Right lobe of liver (tissue), 4 donors: ENCODE measurements at regions not wholly inside any gene's neighbourhood (a gene's known extent, or its start where the extent isn't known, plus 50 kb on each side); places are given as distances from the start of the nearest gene placed in this dataset.

Source experiments
- POLR2A ChIP-seq: fragments of 450-650 bp; IDR thresholded peaks from one replicate; pipeline ENCODE4 v1.6.1; 2017; ENCODE audit warnings: antibody characterized with exemption, mild to moderate bottlenecking
- TF ChIP-seq, protein P1 (sequence below), 4 donors: fragments of 200-600 bp in 3 of 4; fragments of 450-650 bp in 1 of 4; IDR thresholded peaks; one replicate each; pipeline versions ENCODE4 v1.5.1 to v1.8.0; 2016 to 2022; ENCODE audit warnings: antibody characterized with exemption in 4 of 4, mild to moderate bottlenecking in 2 of 4
- donor health status: DM: no; HTN: no; CAD: no.
- donor health status: DM: no; HTN: no; CAD: no.
- donor health status: DM: no; HTN: yes; CAD: no.

DNA sequence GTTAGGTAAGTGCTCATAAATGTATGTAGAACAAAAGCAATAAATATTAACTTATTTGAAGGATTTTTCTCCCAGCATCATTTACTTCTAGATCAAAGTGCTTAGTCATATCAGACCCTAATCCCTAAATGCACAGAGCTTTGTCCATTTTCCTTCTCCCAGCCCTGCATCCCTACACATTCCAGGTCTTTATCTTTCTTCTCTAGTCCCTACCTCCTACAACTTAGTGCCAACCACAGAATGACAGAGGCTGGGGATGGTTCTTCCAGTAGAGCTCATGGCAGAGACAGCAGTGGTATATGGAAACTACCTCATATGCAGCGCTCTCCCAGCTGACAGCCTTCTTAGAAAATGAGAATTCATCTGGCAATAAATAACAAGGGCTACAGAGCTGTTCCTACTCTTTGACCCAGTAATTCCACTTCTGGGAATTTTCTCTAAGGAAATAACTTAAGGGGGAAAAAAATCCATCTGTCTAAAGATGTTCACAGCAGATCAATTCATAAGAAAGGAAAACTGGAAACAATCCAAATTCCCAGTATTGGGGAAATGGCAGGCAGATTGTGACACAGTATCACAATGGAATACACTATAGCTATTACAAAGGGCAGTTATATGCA lies 62.9 kb upstream of the ROR1 start:
- TF ChIP-seq, protein P1, sequence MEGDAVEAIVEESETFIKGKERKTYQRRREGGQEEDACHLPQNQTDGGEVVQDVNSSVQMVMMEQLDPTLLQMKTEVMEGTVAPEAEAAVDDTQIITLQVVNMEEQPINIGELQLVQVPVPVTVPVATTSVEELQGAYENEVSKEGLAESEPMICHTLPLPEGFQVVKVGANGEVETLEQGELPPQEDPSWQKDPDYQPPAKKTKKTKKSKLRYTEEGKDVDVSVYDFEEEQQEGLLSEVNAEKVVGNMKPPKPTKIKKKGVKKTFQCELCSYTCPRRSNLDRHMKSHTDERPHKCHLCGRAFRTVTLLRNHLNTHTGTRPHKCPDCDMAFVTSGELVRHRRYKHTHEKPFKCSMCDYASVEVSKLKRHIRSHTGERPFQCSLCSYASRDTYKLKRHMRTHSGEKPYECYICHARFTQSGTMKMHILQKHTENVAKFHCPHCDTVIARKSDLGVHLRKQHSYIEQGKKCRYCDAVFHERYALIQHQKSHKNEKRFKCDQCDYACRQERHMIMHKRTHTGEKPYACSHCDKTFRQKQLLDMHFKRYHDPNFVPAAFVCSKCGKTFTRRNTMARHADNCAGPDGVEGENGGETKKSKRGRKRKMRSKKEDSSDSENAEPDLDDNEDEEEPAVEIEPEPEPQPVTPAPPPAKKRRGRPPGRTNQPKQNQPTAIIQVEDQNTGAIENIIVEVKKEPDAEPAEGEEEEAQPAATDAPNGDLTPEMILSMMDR (IDR thresholded peaks at IDR 0.05), result no peak
- no peak for TF ChIP-seq POLR2A
